ENCODE measurements at regions not wholly inside any gene's neighbourhood (a gene's known extent, or its start where the extent isn't known, plus 50 kb on each side); places are given as distances from the start of the nearest gene placed in this dataset.

DNA sequence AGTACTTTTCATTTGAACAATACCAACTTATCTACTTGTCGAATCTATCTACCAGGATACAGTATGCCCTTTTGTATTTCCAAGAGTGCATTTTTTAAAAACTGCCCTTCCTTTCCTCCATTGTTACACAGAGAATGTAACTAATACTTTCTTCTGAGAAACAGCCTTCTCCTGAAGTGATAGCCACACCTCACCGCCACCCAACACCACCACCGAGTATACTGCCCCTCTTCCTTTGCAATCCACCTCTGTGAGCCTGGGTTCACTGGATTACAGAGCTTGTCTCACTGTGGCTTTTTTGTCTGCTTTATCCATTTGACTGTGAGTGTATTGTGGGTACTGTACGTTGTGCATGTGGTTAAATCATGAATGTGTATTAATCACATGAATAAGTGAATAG is 305.4 kb downstream of the KLF12 start:
- no peak for DNase-seq
- Histone ChIP-seq H3K4me1 (ENCODE audit: control insufficient read depth in 1 of 2, insufficient read depth in 2 of 2, low read length in 2 of 2) (no peaks in the 10 kb centered on the region), H3K27me3 (ENCODE audit: control insufficient read depth in 2 of 2, insufficient read depth in 2 of 2, low read length in 2 of 2) (no peaks in the 10 kb centered on the region), H3K79me2 (ENCODE audit: insufficient read depth, low read length) (no peaks in the 10 kb centered on the region), H3K4me2 (replicated peaks; ENCODE audit: extremely low read depth, low read length, poor library complexity, severe bottlenecking) (no peak overlapping the region), H2AFZ (ENCODE audit: insufficient read depth, low read depth, low read length, poor library complexity, severe bottlenecking) (no peak overlapping the region), H3K27ac (ENCODE audit: low read depth in 1 of 2, low read length in 2 of 2) (no peak overlapping the region), H3K4me3 (replicated peaks in 1 of 3; ENCODE audit: low read depth in 2 of 3, low read length in 3 of 3) (no peak overlapping the region), H3K9me3 (replicated peaks in 1 of 2; ENCODE audit: control insufficient read depth in 1 of 2, insufficient read depth in 1 of 2, low read length in 2 of 2) (no peaks in the 10 kb centered on the region), H3K9ac (ENCODE audit: insufficient read depth, low read length, poor library complexity, severe bottlenecking) (no peak overlapping the region), H4K20me1 (ENCODE audit: insufficient read depth, low read length) (no peaks in the 10 kb centered on the region), H3K36me3 (replicated peaks in 1 of 2; ENCODE audit: control insufficient read depth in 1 of 2, insufficient read depth in 2 of 2, low read length in 2 of 2) (no peaks in the 10 kb centered on the region)
- Mint-ChIP-seq H3K4me1 (no peaks in the 10 kb centered on the region), H3K4me3 (no peak overlapping the region), H3K27ac (no peak overlapping the region), H3K9me3 (peaks cover 2 to 15% (median 6%) of the 10 kb centered on the region in 7 donors), H3K27me3 (ENCODE audit: low read depth in 3 of 3) (peaks cover 0 to 1% (median 1%) of the 10 kb centered on the region in 3 donors), H3K36me3 (no peaks in the 10 kb centered on the region)
- WGBS (ENCODE audit: insufficient coverage) = 67% methylated on average over 1 of the region's 4 CpGs
- TF ChIP-seq, protein P1, sequence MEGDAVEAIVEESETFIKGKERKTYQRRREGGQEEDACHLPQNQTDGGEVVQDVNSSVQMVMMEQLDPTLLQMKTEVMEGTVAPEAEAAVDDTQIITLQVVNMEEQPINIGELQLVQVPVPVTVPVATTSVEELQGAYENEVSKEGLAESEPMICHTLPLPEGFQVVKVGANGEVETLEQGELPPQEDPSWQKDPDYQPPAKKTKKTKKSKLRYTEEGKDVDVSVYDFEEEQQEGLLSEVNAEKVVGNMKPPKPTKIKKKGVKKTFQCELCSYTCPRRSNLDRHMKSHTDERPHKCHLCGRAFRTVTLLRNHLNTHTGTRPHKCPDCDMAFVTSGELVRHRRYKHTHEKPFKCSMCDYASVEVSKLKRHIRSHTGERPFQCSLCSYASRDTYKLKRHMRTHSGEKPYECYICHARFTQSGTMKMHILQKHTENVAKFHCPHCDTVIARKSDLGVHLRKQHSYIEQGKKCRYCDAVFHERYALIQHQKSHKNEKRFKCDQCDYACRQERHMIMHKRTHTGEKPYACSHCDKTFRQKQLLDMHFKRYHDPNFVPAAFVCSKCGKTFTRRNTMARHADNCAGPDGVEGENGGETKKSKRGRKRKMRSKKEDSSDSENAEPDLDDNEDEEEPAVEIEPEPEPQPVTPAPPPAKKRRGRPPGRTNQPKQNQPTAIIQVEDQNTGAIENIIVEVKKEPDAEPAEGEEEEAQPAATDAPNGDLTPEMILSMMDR (IDR thresholded peaks at IDR 0.05) = no peak
- intact Hi-C loops (cut with micrococcal nuclease) = no loop called here

DNA sequence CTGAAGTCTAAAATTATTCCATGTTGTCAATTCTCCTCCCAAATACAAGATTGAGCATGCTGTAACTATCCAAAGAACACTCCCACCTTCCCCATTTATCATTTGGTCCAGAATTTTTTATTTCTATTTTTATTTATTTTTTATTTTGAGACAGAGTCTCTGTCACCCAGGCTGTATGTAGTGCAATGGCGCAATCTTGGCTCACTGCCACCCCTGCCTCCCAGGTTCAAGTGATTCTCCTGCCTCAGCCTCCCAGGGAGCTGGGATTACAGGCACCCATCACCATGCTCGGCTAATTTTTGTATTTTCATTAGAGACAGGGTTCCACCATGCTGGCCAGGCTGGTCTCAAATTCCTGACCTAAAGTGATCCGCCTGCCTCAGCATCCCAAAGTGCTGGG is 306.8 kb downstream of the KLF12 start:
- Mint-ChIP-seq H3K4me1 (no peaks in the 10 kb centered on the region), H3K27ac (no peak overlapping the region), H3K9me3 (peaks cover 2 to 17% (median 6%) of the 10 kb centered on the region in 7 donors), H3K27me3 (ENCODE audit: low read depth in 3 of 3) (peaks cover 0 to 1% (median 1%) of the 10 kb centered on the region in 3 donors), H3K36me3 (no peaks in the 10 kb centered on the region), H3K4me3 (no peak overlapping the region)
- Histone ChIP-seq H3K4me2 (replicated peaks; ENCODE audit: extremely low read depth, low read length, poor library complexity, severe bottlenecking) (no peak overlapping the region), H3K27ac (ENCODE audit: low read depth in 1 of 2, low read length in 2 of 2) (no peak overlapping the region), H3K9ac (ENCODE audit: insufficient read depth, low read length, poor library complexity, severe bottlenecking) (no peak overlapping the region), H3K4me1 (ENCODE audit: control insufficient read depth in 1 of 2, insufficient read depth in 2 of 2, low read length in 2 of 2) (no peaks in the 10 kb centered on the region), H3K79me2 (ENCODE audit: insufficient read depth, low read length) (no peaks in the 10 kb centered on the region), H3K9me3 (replicated peaks in 1 of 2; ENCODE audit: control insufficient read depth in 1 of 2, insufficient read depth in 1 of 2, low read length in 2 of 2) (no peaks in the 10 kb centered on the region), H3K27me3 (ENCODE audit: control insufficient read depth in 2 of 2, insufficient read depth in 2 of 2, low read length in 2 of 2) (no peaks in the 10 kb centered on the region), H3K4me3 (replicated peaks in 1 of 3; ENCODE audit: low read depth in 2 of 3, low read length in 3 of 3) (no peak overlapping the region), H2AFZ (ENCODE audit: insufficient read depth, low read depth, low read length, poor library complexity, severe bottlenecking) (no peak overlapping the region), H4K20me1 (ENCODE audit: insufficient read depth, low read length) (no peaks in the 10 kb centered on the region), H3K36me3 (replicated peaks in 1 of 2; ENCODE audit: control insufficient read depth in 1 of 2, insufficient read depth in 2 of 2, low read length in 2 of 2) (no peaks in the 10 kb centered on the region)
- TF ChIP-seq, protein P1 (IDR thresholded peaks at IDR 0.05) = no peak
- no peak for DNase-seq
- intact Hi-C loops (cut with micrococcal nuclease) = no loop called here
- 100% methylated on average over 2 of the region's 3 CpGs for WGBS (ENCODE audit: insufficient coverage)

All from CD14-positive monocyte (primary cell).